SK-N-SH treated with all-trans-retinoic acid at 6 μM for 48 hours (cell line): ENCODE measurements at regions not wholly inside any gene's neighbourhood (a gene's known extent, or its start where the extent isn't known, plus 50 kb on each side); places are given as distances from the start of the nearest gene placed in this dataset.

ENCODE experiments used
- ATAC-seq: fragments of 200-7000 bp; cut with Tn5 transposase; 3 replicates; pipeline ENCODE4 v1.9.1; 2020; ENCODE audit warnings: mild to moderate bottlenecking, moderate library complexity
- ARNTL ChIP-seq: fragments of 450-650 bp; formaldehyde crosslinking; IDR thresholded peaks from 2 replicates; pipeline ENCODE4 v1.5.0; 2020; ENCODE audit warnings: low read depth, mild to moderate bottlenecking, moderate library complexity, borderline replicate concordance
- BACH2 ChIP-seq: fragments of 250-450 bp; sonication (Bioruptor Pico); IDR thresholded peaks from 2 replicates; pipeline ENCODE4 v1.9.0; 2021; ENCODE audit warnings: mild to moderate bottlenecking, borderline replicate concordance
- CREB5 ChIP-seq: fragments of 250-450 bp; sonication (Bioruptor Pico); IDR thresholded peaks from 2 replicates; pipeline ENCODE4 v1.5.1; 2020; ENCODE audit warnings: low read depth, mild to moderate bottlenecking, moderate library complexity
- CSDC2 ChIP-seq: fragments of 250-450 bp; sonication (Bioruptor Pico); IDR thresholded peaks from 2 replicates; pipeline ENCODE4 v1.5.0; 2020; ENCODE audit warnings: mild to moderate bottlenecking, moderate library complexity
- ESRRG ChIP-seq: fragments of 250-450 bp; sonication (Bioruptor Pico); IDR thresholded peaks from 2 replicates; pipeline ENCODE4 v1.6.1; 2021; ENCODE audit warnings: mild to moderate bottlenecking
- GLIS3 ChIP-seq: fragments of 250-450 bp; sonication (Bioruptor Pico); IDR thresholded peaks from 2 replicates; pipeline ENCODE4 v1.5.0; 2020; ENCODE audit warnings: mild to moderate bottlenecking, moderate library complexity
- ISL1 ChIP-seq: fragments of 250-450 bp; sonication (Bioruptor Pico); IDR thresholded peaks from 2 replicates; pipeline ENCODE4 v2.1.2; 2022; ENCODE audit warnings: mild to moderate bottlenecking, moderate library complexity
- OSR1 ChIP-seq: fragments of 250-450 bp; sonication (Bioruptor Pico); IDR thresholded peaks from 2 replicates; pipeline ENCODE4 v1.8.0; 2022; ENCODE audit warnings: moderate library complexity, mild to moderate bottlenecking, inconsistent platforms
- POU6F1 ChIP-seq: fragments of 250-450 bp; sonication (Bioruptor Pico); IDR thresholded peaks from 2 replicates; pipeline ENCODE4 v1.8.0; 2021; ENCODE audit warnings: low read depth, mild to moderate bottlenecking, moderate library complexity, borderline replicate concordance
- PPARA ChIP-seq: fragments of 250-450 bp; sonication (Bioruptor Pico); IDR thresholded peaks from 2 replicates; pipeline ENCODE4 v1.5.0; 2020; ENCODE audit warnings: mild to moderate bottlenecking, borderline replicate concordance
- RARB ChIP-seq: fragments of 250-450 bp; sonication (Bioruptor Pico); IDR thresholded peaks from 2 replicates; pipeline ENCODE4 v1.8.0; 2021; ENCODE audit warnings: mild to moderate bottlenecking, moderate library complexity
- SNAI2 ChIP-seq: fragments of 250-450 bp; sonication (Bioruptor Pico); IDR thresholded peaks from 2 replicates; pipeline ENCODE4 v1.5.0; 2020; ENCODE audit warnings: mild to moderate bottlenecking, moderate library complexity
- TCF4 ChIP-seq: fragments of 250-450 bp; sonication (Bioruptor Pico); IDR thresholded peaks from 2 replicates; pipeline ENCODE4 v1.8.0; 2021; ENCODE audit warnings: mild to moderate bottlenecking, moderate library complexity, borderline replicate concordance
- TOX ChIP-seq: fragments of 250-450 bp; sonication (Bioruptor Pico); IDR thresholded peaks from 2 replicates; pipeline ENCODE4 v1.8.0; 2021; ENCODE audit warnings: mild to moderate bottlenecking, moderate library complexity, borderline replicate concordance
- ZC3H10 ChIP-seq: fragments of 250-450 bp; sonication (Bioruptor Pico); IDR thresholded peaks from 2 replicates; pipeline ENCODE4 v1.5.1; 2021; ENCODE audit warnings: mild to moderate bottlenecking, moderate library complexity
- ZFP3 ChIP-seq: fragments of 250-450 bp; sonication (Bioruptor Pico); IDR thresholded peaks from 2 replicates; pipeline ENCODE4 v1.5.0; 2020; ENCODE audit warnings: mild to moderate bottlenecking, moderate library complexity
- ZFP30 ChIP-seq: fragments of 450-650 bp; formaldehyde crosslinking; IDR thresholded peaks from 2 replicates; pipeline ENCODE4 v1.5.0; 2022; ENCODE audit warnings: mild to moderate bottlenecking, moderate library complexity
- ZNF565 ChIP-seq: fragments of 450-650 bp; formaldehyde crosslinking; conservative IDR thresholded peaks from 2 replicates; pipeline ENCODE4 v1.5.0; 2020; ENCODE audit warnings: low read depth, mild to moderate bottlenecking, moderate library complexity
- ZNF70 ChIP-seq: fragments of 450-650 bp; formaldehyde crosslinking; IDR thresholded peaks from 2 replicates; pipeline ENCODE4 v1.5.0; 2020; ENCODE audit warnings: mild to moderate bottlenecking, moderate library complexity
- ZNF8 ChIP-seq: fragments of 450-650 bp; formaldehyde crosslinking; IDR thresholded peaks from 2 replicates; pipeline ENCODE4 v1.5.0; 2020; ENCODE audit warnings: mild to moderate bottlenecking, moderate library complexity
- TF ChIP-seq, protein P1 (sequence below): fragments of 250-450 bp; sonication (Bioruptor Pico); IDR thresholded peaks from 2 replicates; pipeline ENCODE4 v1.5.1; 2021; ENCODE audit warnings: mild to moderate bottlenecking, moderate library complexity
- TF ChIP-seq, protein P2 (sequence below): fragments of 250-450 bp; sonication (Bioruptor Pico); IDR thresholded peaks from 2 replicates; pipeline ENCODE4 v1.8.0; 2020; ENCODE audit warnings: mild to moderate bottlenecking, moderate library complexity, borderline replicate concordance

- no peak for ATAC-seq
- TF ChIP-seq CSDC2 (CRISPR knock-in tag) = no peak
- no peak for TF ChIP-seq OSR1
- no peak for TF ChIP-seq ZNF565 (CRISPR knock-in tag)
- TF ChIP-seq SNAI2 (CRISPR knock-in tag) = no peak
- TF ChIP-seq BACH2 = no peak
- TF ChIP-seq CREB5 (CRISPR knock-in tag) = no peak
- no peak for TF ChIP-seq RARB (CRISPR knock-in tag)
- no peak for TF ChIP-seq ESRRG
- no peak for TF ChIP-seq GLIS3 (CRISPR knock-in tag)
- no peak for TF ChIP-seq ISL1 (CRISPR knock-in tag)
- TF ChIP-seq TOX = no peak
- TF ChIP-seq ZFP30 (CRISPR knock-in tag) = no peak
- TF ChIP-seq ARNTL = no peak
- no peak for TF ChIP-seq POU6F1
- TF ChIP-seq ZC3H10 (CRISPR knock-in tag) = no peak
- no peak for TF ChIP-seq ZNF8 (CRISPR knock-in tag)
- TF ChIP-seq, all 23 proteins: peak for 0
These were observed 583.1 kb upstream of the HS6ST1 start for GRCh38 chr2:128901572-128902391.

DNA sequence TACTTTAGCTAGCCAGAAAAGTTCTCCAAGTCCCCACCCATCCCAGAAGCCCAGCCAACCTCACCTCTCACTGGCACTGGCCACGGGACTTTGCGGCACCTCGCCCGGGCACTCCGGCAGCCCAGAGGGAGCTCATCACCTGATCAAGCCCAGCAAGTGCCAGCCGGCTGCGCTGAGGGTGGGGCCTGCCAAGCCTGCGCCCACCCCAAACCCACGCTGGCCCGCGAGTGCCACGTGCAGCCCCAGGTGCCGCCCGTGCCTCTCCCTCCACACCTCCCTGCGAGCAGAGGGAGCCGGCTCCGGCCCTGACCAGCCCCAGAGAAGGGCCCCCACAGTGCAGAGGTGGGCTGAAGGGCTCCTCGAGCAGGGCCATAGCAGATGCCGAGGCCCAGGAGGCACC is 585.0 kb upstream of the HS6ST1 start:
- TF ChIP-seq, protein P1, sequence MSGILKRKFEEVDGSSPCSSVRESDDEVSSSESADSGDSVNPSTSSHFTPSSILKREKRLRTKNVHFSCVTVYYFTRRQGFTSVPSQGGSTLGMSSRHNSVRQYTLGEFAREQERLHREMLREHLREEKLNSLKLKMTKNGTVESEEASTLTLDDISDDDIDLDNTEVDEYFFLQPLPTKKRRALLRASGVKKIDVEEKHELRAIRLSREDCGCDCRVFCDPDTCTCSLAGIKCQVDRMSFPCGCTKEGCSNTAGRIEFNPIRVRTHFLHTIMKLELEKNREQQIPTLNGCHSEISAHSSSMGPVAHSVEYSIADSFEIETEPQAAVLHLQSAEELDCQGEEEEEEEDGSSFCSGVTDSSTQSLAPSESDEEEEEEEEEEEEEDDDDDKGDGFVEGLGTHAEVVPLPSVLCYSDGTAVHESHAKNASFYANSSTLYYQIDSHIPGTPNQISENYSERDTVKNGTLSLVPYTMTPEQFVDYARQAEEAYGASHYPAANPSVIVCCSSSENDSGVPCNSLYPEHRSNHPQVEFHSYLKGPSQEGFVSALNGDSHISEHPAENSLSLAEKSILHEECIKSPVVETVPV (CRISPR knock-in tag) = no peak
- TF ChIP-seq ISL1 (CRISPR knock-in tag) = no peak
- no peak for TF ChIP-seq TCF4
- TF ChIP-seq CREB5 (CRISPR knock-in tag) = no peak
- TF ChIP-seq POU6F1 = no peak
- no peak for TF ChIP-seq ZFP3 (CRISPR knock-in tag)
- TF ChIP-seq PPARA (CRISPR knock-in tag) = no peak
- no peak for TF ChIP-seq CSDC2 (CRISPR knock-in tag)
- no peak for TF ChIP-seq ARNTL
- no peak for TF ChIP-seq ZNF70
- TF ChIP-seq BACH2 = no peak
- TF ChIP-seq TOX = no peak
- TF ChIP-seq GLIS3 (CRISPR knock-in tag) = no peak
- no peak for TF ChIP-seq OSR1
- TF ChIP-seq ZNF8 (CRISPR knock-in tag) = no peak
- TF ChIP-seq, protein P2, sequence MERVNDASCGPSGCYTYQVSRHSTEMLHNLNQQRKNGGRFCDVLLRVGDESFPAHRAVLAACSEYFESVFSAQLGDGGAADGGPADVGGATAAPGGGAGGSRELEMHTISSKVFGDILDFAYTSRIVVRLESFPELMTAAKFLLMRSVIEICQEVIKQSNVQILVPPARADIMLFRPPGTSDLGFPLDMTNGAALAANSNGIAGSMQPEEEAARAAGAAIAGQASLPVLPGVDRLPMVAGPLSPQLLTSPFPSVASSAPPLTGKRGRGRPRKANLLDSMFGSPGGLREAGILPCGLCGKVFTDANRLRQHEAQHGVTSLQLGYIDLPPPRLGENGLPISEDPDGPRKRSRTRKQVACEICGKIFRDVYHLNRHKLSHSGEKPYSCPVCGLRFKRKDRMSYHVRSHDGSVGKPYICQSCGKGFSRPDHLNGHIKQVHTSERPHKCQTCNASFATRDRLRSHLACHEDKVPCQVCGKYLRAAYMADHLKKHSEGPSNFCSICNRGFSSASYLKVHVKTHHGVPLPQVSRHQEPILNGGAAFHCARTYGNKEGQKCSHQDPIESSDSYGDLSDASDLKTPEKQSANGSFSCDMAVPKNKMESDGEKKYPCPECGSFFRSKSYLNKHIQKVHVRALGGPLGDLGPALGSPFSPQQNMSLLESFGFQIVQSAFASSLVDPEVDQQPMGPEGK (CRISPR knock-in tag) = no peak
- TF ChIP-seq SNAI2 (CRISPR knock-in tag) = no peak
- no peak for TF ChIP-seq ZFP30 (CRISPR knock-in tag)
- ATAC-seq = no peak
